SK-N-MC (cell line): ENCODE measurements at regions not wholly inside any gene's neighbourhood (a gene's known extent, or its start where the extent isn't known, plus 50 kb on each side); places are given as distances from the start of the nearest gene placed in this dataset.

Experiments used
- EZH2 ChIP-seq: fragments of 200-600 bp; sonication (generic); IDR thresholded peaks from one replicate; pipeline ENCODE4 v1.6.1; 2017; ENCODE audit warnings: antibody characterized with exemption
- FOXP2 ChIP-seq: optimal IDR thresholded peaks from 2 replicates; pipeline ENCODE3; 2011; ENCODE audit warnings: mild to moderate bottlenecking, moderate library complexity; ENCODE audit not compliant: insufficient read depth; ENCODE audit errors: extremely low read length, control extremely low read depth
- POLR2AphosphoS5 ChIP-seq: IDR thresholded peaks from 2 replicates; pipeline ENCODE4 v1.6.1; 2012; ENCODE audit warnings: mild to moderate bottlenecking, low read depth, low read length, borderline replicate concordance

- no peak for TF ChIP-seq EZH2
- no peak for TF ChIP-seq POLR2AphosphoS5
- no peak for TF ChIP-seq FOXP2
Observed at GRCh38 chr14:98899441-98899840, 372.6 kb downstream of the BCL11B start.
